HUES48 (cell line): ENCODE measurements at regions not wholly inside any gene's neighbourhood (a gene's known extent, or its start where the extent isn't known, plus 50 kb on each side); places are given as distances from the start of the nearest gene placed in this dataset.

Experiments used
- H3K27ac ChIP-seq: one replicate; pipeline ENCODE4 v1.7.0; 2013; ENCODE audit warnings: low read depth, low read length, inconsistent platforms
- H3K27me3 ChIP-seq: 2 replicates; pipeline ENCODE4 v1.6.1; 2013; ENCODE audit warnings: mild to moderate bottlenecking, low read length; ENCODE audit not compliant: control insufficient read depth, insufficient read depth
- H3K36me3 ChIP-seq: 2 replicates; pipeline ENCODE4 v1.6.1; 2013; ENCODE audit warnings: low read length; ENCODE audit not compliant: control insufficient read depth, insufficient read depth
- H3K4me1 ChIP-seq: 2 replicates; pipeline ENCODE4 v1.6.1; 2013; ENCODE audit warnings: mild to moderate bottlenecking, low read length; ENCODE audit not compliant: control insufficient read depth, insufficient read depth
- H3K4me3 ChIP-seq: 2 replicates; pipeline ENCODE4 v1.5.1; 2013; ENCODE audit warnings: mild to moderate bottlenecking, low read depth, low read length
- H3K9ac ChIP-seq: 2 replicates; pipeline ENCODE4 v1.6.1; 2013; ENCODE audit warnings: mild to moderate bottlenecking, low read depth, low read length, moderate library complexity
- H3K9me3 ChIP-seq: 2 replicates; pipeline ENCODE4 v1.6.1; 2013; ENCODE audit warnings: low read length; ENCODE audit not compliant: control insufficient read depth, insufficient read depth

- H3K9me3 ChIP-seq, result no peaks in the 10 kb centered on the region
- peaks cover 4% of the 10 kb centered on the region; the same call in 1 of the 2 replicates for H3K4me1 ChIP-seq
- no peaks in the 10 kb centered on the region for H3K27me3 ChIP-seq
- no peak overlapping the region for H3K9ac ChIP-seq
- H3K36me3 ChIP-seq, result no peaks in the 10 kb centered on the region
- H3K27ac ChIP-seq, result no peak overlapping the region
- H3K4me3 ChIP-seq, result no peak overlapping the region
Measured at GRCh38 chr1:233435622-233436021, 108.1 kb downstream of the MAP3K21 start.

GRCh38 chr1:233439721-233440120 is 112.2 kb downstream of the MAP3K21 start:
- H3K9me3 ChIP-seq, result peaks cover 4% of the 10 kb centered on the region; the same call in 1 of the 2 replicates
- no peaks in the 10 kb centered on the region for H3K27me3 ChIP-seq
- H3K4me3 ChIP-seq, result no peak overlapping the region
- peaks cover 6% of the 10 kb centered on the region; the same call in 1 of the 2 replicates for H3K4me1 ChIP-seq
- no peak overlapping the region for H3K27ac ChIP-seq
- H3K36me3 ChIP-seq, result no peaks in the 10 kb centered on the region
- H3K9ac ChIP-seq, result no peak overlapping the region

GRCh38 chr1:233440951-233441401 is 113.5 kb downstream of the MAP3K21 start:
- Histone ChIP-seq H3K9ac (no peak overlapping the region), H3K36me3 (no peaks in the 10 kb centered on the region), H3K27me3 (no peaks in the 10 kb centered on the region), H3K4me1 (peaks cover 6% of the 10 kb centered on the region; the same call in 1 of the 2 replicates), H3K4me3 (no peak overlapping the region), H3K9me3 (peaks cover 9% of the 10 kb centered on the region), H3K27ac (no peak overlapping the region)

GRCh38 chr1:233442026-233442780 is 114.7 kb downstream of the MAP3K21 start:
- H3K27ac ChIP-seq, result no peak overlapping the region
- no peaks in the 10 kb centered on the region for H3K36me3 ChIP-seq
- no peaks in the 10 kb centered on the region for H3K27me3 ChIP-seq
- H3K9ac ChIP-seq, result no peak overlapping the region
- H3K4me1 ChIP-seq, result peaks cover 6% of the 10 kb centered on the region; the same call in 1 of the 2 replicates
- no peak overlapping the region for H3K4me3 ChIP-seq
- peaks cover 22% of the 10 kb centered on the region for H3K9me3 ChIP-seq

GRCh38 chr1:233443040-233443760 is 115.7 kb downstream of the MAP3K21 start:
- Histone ChIP-seq H3K27ac (no peak overlapping the region), H3K27me3 (no peaks in the 10 kb centered on the region), H3K9ac (no peak overlapping the region), H3K4me1 (peaks cover 6% of the 10 kb centered on the region; the same call in 1 of the 2 replicates), H3K9me3 (peaks cover 24% of the 10 kb centered on the region), H3K4me3 (no peak overlapping the region), H3K36me3 (no peaks in the 10 kb centered on the region)

GRCh38 chr1:233444484-233444883 is 117.0 kb downstream of the MAP3K21 start:
- Histone ChIP-seq H3K4me3 (no peak overlapping the region), H3K9me3 (peaks cover 24% of the 10 kb centered on the region), H3K4me1 (peaks cover 6% of the 10 kb centered on the region; the same call in 1 of the 2 replicates), H3K9ac (no peak overlapping the region), H3K36me3 (no peaks in the 10 kb centered on the region), H3K27ac (no peak overlapping the region), H3K27me3 (no peaks in the 10 kb centered on the region)

GRCh38 chr1:233445737-233446136 is 118.2 kb downstream of the MAP3K21 start:
- Histone ChIP-seq H3K27me3 (no peaks in the 10 kb centered on the region), H3K9me3 (peaks cover 34% of the 10 kb centered on the region), H3K4me3 (no peak overlapping the region), H3K27ac (no peak overlapping the region), H3K4me1 (peaks cover 6% of the 10 kb centered on the region; the same call in 1 of the 2 replicates), H3K9ac (no peak overlapping the region), H3K36me3 (no peaks in the 10 kb centered on the region)

GRCh38 chr1:233446935-233447334 is 119.4 kb downstream of the MAP3K21 start:
- Histone ChIP-seq H3K27ac (no peak overlapping the region), H3K27me3 (no peaks in the 10 kb centered on the region), H3K4me3 (no peak overlapping the region), H3K9ac (no peak overlapping the region), H3K4me1 (no peaks in the 10 kb centered on the region), H3K9me3 (peaks cover 45% of the 10 kb centered on the region), H3K36me3 (no peaks in the 10 kb centered on the region)

GRCh38 chr1:233448109-233448689 is 120.7 kb downstream of the MAP3K21 start:
- Histone ChIP-seq H3K4me3 (no peak overlapping the region), H3K9me3 (peaks cover 49% of the 10 kb centered on the region), H3K4me1 (no peaks in the 10 kb centered on the region), H3K27ac (no peak overlapping the region), H3K36me3 (no peaks in the 10 kb centered on the region), H3K27me3 (no peaks in the 10 kb centered on the region), H3K9ac (no peak overlapping the region)

GRCh38 chr1:233452724-233453123 is 125.2 kb downstream of the MAP3K21 start:
- H3K9ac ChIP-seq, result no peak overlapping the region
- H3K36me3 ChIP-seq, result no peaks in the 10 kb centered on the region
- H3K4me1 ChIP-seq, result no peaks in the 10 kb centered on the region
- H3K27ac ChIP-seq, result no peak overlapping the region
- H3K9me3 ChIP-seq, result peaks cover 25% of the 10 kb centered on the region
- no peak overlapping the region for H3K4me3 ChIP-seq
- H3K27me3 ChIP-seq, result no peaks in the 10 kb centered on the region
